GM10266 (cell line): ENCODE measurements at regions not wholly inside any gene's neighbourhood (a gene's known extent, or its start where the extent isn't known, plus 50 kb on each side); places are given as distances from the start of the nearest gene placed in this dataset.

Experiments
- DNase-seq: peaks from one replicate; pipeline ENCODE4 v3.0.0; 2012; ENCODE audit errors: extremely low spot score
- TF ChIP-seq, protein P1 (sequence below): IDR thresholded peaks from 2 replicates; pipeline ENCODE4 v1.5.1; 2012; ENCODE audit warnings: mild to moderate bottlenecking, low read depth; ENCODE audit not compliant: control insufficient read depth, insufficient read depth; ENCODE audit errors: missing control alignments

DNA sequence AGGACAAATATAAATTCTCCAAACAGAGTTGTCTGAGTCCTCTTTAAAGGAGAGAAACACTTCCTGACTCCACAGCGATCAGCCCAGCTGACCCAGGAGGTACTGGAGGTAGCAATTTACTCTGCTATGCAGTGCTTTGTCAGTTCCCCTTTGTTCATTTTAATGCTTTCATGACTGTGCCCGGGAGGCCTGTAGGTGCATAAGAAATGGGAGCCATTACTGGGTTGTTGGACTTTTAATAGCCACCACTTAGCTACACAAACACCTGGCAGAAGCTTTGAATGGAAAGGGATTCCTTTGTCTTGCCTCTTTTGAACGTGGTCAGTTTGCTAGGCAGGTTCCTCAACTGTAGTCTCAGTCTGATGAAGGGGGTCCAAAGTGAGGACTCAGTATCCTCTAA, 59.0 kb upstream of the AFF2 start:
- no peak for DNase-seq
- TF ChIP-seq, protein P1, sequence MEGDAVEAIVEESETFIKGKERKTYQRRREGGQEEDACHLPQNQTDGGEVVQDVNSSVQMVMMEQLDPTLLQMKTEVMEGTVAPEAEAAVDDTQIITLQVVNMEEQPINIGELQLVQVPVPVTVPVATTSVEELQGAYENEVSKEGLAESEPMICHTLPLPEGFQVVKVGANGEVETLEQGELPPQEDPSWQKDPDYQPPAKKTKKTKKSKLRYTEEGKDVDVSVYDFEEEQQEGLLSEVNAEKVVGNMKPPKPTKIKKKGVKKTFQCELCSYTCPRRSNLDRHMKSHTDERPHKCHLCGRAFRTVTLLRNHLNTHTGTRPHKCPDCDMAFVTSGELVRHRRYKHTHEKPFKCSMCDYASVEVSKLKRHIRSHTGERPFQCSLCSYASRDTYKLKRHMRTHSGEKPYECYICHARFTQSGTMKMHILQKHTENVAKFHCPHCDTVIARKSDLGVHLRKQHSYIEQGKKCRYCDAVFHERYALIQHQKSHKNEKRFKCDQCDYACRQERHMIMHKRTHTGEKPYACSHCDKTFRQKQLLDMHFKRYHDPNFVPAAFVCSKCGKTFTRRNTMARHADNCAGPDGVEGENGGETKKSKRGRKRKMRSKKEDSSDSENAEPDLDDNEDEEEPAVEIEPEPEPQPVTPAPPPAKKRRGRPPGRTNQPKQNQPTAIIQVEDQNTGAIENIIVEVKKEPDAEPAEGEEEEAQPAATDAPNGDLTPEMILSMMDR = no peak

DNA sequence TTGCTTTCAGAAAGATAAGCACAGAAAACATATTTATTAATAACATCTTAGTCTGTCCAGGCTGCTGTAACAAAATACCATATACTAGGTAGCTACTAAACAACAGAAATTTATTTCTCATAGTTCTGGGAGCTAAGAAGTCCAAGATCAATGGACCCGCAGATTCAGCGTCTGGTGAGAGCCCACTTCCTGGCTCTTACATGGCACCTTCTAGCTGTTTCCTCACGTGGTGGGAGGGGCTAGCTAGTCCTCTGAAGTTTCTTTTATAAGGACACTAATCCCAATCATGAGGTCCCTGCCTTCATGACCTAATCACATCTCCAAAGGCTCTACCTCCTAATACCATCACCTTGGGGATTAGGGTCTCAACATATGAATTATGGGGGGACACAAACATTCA, 57.2 kb upstream of the AFF2 start:
- TF ChIP-seq, protein P1 = no peak
- no peak for DNase-seq

DNA sequence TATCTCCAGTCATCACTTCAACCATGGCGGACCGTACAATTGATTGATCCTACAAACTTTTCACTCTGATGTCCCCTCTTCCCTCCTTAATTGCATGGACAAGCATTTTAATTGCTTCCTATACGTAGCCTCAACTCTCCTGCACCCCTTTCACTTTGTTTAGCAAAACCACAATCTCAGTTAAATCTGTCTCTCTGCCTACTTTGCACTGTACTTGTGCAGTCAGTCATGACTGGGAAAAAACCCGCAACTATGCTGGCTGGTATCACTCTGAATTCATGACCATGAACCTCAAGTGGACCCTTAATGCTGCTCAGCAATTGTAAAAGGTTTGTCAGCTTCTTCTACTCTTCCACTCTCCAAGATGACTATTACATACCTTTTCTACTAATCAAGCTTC, 51.7 kb upstream of the AFF2 start:
- DNase-seq = no peak
- TF ChIP-seq, protein P1 = no peak
